ENCODE measurements at regions not wholly inside any gene's neighbourhood (a gene's known extent, or its start where the extent isn't known, plus 50 kb on each side); places are given as distances from the start of the nearest gene placed in this dataset.
"Not testable (repeated sequence)": the region's sequence is repeated elsewhere in the genome, so short reads cannot be mapped to it uniquely, and the experiment has no call there.

- H3K4me3 ChIP-seq (ENCODE audit: insufficient read depth, low read depth, low read length); H2BK5ac ChIP-seq (ENCODE audit: low read depth, low read length, poor library complexity, severe bottlenecking); intact Hi-C loops (cut with micrococcal nuclease); H4K20me1 ChIP-seq (ENCODE audit: insufficient read depth, low read length); H3K9ac ChIP-seq (ENCODE audit: low read depth, low read length); H3K14ac ChIP-seq (replicated peaks; ENCODE audit: low read depth, low read length); H3K4me1 ChIP-seq (ENCODE audit: control insufficient read depth, insufficient read depth, low read length); ATAC-seq (ENCODE audit: low read depth); H4K91ac ChIP-seq (ENCODE audit: insufficient read depth, low read depth, low read length); H2BK120ac ChIP-seq (ENCODE audit: low read depth, low read length); H3K4ac ChIP-seq (ENCODE audit: low read depth, low read length); POLR2A ChIA-PET (ENCODE audit: unreplicated experiment); H3K23ac ChIP-seq (ENCODE audit: low read depth, low read length); H4K8ac ChIP-seq (ENCODE audit: low read depth in 2 of 2, low read length in 2 of 2); H3K4me2 ChIP-seq (ENCODE audit: low read depth, low read length); H3K9me1 ChIP-seq (ENCODE audit: insufficient read depth, low read length); H3K36me3 ChIP-seq (ENCODE audit: control insufficient read depth, insufficient read depth, low read length); H3K9me3 ChIP-seq (ENCODE audit: control insufficient read depth, insufficient read depth, low read length); H2AK9ac ChIP-seq (replicated peaks; ENCODE audit: low read depth, low read length, poor library complexity); H3K79me1 ChIP-seq (ENCODE audit: low read depth in 1 of 2, low read length in 2 of 2); H2BK15ac ChIP-seq (ENCODE audit: low read depth, low read length); H4K5ac ChIP-seq (ENCODE audit: low read depth, low read length); H3K18ac ChIP-seq (ENCODE audit: low read depth, low read length); BruUV-seq (replicated peaks); H2AFZ ChIP-seq (replicated peaks; ENCODE audit: low read length, poor library complexity); H3K27ac ChIP-seq (ENCODE audit: insufficient read depth, low read length); H3K56ac ChIP-seq (ENCODE audit: extremely low read depth, insufficient read depth, low read length); DNase-seq; CTCF ChIA-PET; dilution Hi-C loops (cut with HindIII; ENCODE audit: low sequenced_read_pairs, unreplicated experiment); H3K27me3 ChIP-seq (ENCODE audit: control insufficient read depth, insufficient read depth, low read length); in situ Hi-C loops (cut with MboI; ENCODE audit: low sequenced_read_pairs); H2BK20ac ChIP-seq (ENCODE audit: low read depth, low read length); H2AK5ac ChIP-seq (ENCODE audit: low read depth, low read length): not testable (repeated sequence)
- WGBS, 2 experiments (ENCODE audit: extremely low coverage in 2 of 2, insufficient read length in 1 of 2), result no CpG with 5 or more reads among the region's 31 CpGs
Measured at GRCh38 chr6:21796979-21797378, 203.4 kb downstream of the SOX4 start.
